Colonic mucosa (tissue), 4 donors: ENCODE measurements at regions not wholly inside any gene's neighbourhood (a gene's known extent, or its start where the extent isn't known, plus 50 kb on each side); places are given as distances from the start of the nearest gene placed in this dataset.
"Not testable (repeated sequence)": the region's sequence is repeated elsewhere in the genome, so short reads cannot be mapped to it uniquely, and the experiment has no call there.

Experiments
- DNase-seq: peaks from one replicate; pipeline ENCODE4 v3.0.0-alpha.2; 2020
- H3K27ac ChIP-seq: fragments of 200-600 bp; one replicate; pipeline ENCODE4 v1.8.0; 2021
- H3K27me3 ChIP-seq: fragments of 200-600 bp; one replicate; pipeline ENCODE4 v1.8.0; 2021
- H3K36me3 ChIP-seq: fragments of 200-600 bp; one replicate; pipeline ENCODE4 v1.8.0; 2021
- H3K4me1 ChIP-seq: fragments of 200-600 bp; one replicate; pipeline ENCODE4 v1.8.0; 2021; ENCODE audit warnings: mild to moderate bottlenecking
- H3K4me3 ChIP-seq: fragments of 200-600 bp; one replicate; pipeline ENCODE4 v1.8.0; 2021
- H3K9ac ChIP-seq, 2 donors: one replicate each; pipeline ENCODE4 v1.7.0; 2013; ENCODE audit warnings: control low read depth in 2 of 2, low read depth in 2 of 2, low read length in 2 of 2
- H3K9me3 ChIP-seq: fragments of 200-600 bp; one replicate; pipeline ENCODE4 v1.8.0; 2021
- intact Hi-C: fragments of 100-400 bp; cut with DNase I; formaldehyde crosslinking; loops from one replicate; pipeline ENCODE4 v1.14.1; 2022
- TF ChIP-seq, protein P1 (sequence below): fragments of 200-600 bp; IDR thresholded peaks from one replicate; pipeline ENCODE4 v1.8.0; 2022; ENCODE audit warnings: antibody characterized with exemption, mild to moderate bottlenecking
- donor health status: healthy.
- donor health status: DM: no; HTN: no; CAD: no.
- donor health status: DM: no; HTN: no; CAD: no.

DNA sequence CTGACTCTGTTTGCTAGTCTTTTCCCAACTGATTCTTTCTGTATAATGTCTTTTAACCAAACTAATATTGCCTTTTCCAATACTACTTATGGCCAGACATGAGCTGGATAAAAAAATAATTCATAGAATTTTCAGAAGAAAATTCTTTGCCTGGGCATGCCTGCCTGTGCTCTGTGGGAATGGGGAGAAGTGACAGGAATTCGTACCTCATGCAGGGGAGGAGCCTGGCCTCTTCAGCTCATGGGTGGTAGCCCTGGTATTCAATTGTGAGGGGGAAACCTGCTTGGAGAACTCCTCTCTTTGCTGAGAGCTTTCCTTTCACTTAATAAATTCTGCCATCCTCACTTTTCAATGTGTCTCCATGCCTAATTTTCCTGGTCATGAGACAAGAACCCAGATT lies 928.8 kb downstream of the FAM181B start:
- Histone ChIP-seq H3K9me3 (no peaks in the 10 kb centered on the region), H3K4me1 (no peaks in the 10 kb centered on the region), H3K36me3 (no peaks in the 10 kb centered on the region), H3K4me3 (no peak overlapping the region), H3K27ac (no peak overlapping the region), H3K9ac (no peak overlapping the region), H3K27me3 (no peaks in the 10 kb centered on the region)
- intact Hi-C loops, result no loop called here
- no peak for DNase-seq
- TF ChIP-seq, protein P1, sequence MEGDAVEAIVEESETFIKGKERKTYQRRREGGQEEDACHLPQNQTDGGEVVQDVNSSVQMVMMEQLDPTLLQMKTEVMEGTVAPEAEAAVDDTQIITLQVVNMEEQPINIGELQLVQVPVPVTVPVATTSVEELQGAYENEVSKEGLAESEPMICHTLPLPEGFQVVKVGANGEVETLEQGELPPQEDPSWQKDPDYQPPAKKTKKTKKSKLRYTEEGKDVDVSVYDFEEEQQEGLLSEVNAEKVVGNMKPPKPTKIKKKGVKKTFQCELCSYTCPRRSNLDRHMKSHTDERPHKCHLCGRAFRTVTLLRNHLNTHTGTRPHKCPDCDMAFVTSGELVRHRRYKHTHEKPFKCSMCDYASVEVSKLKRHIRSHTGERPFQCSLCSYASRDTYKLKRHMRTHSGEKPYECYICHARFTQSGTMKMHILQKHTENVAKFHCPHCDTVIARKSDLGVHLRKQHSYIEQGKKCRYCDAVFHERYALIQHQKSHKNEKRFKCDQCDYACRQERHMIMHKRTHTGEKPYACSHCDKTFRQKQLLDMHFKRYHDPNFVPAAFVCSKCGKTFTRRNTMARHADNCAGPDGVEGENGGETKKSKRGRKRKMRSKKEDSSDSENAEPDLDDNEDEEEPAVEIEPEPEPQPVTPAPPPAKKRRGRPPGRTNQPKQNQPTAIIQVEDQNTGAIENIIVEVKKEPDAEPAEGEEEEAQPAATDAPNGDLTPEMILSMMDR, result no peak

DNA sequence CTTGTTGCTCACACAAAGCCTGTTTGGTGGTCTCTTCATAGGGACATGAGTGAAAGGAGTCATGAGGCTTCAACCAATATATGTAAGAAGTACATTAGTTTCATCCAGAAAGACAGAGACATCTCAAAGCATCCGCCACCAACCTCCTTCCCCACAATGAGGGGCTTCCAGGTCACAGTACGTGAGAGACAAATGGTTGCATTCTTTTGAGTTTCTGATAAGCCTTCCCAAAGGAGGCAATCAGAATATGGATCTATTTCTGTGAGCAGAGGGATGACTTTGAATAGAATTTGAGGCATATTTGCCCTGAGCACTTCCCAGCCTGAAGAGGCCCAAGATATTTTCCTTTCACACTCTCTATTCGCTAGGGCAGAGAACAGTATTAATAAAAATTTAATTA lies 931.1 kb downstream of the FAM181B start:
- intact Hi-C loops, result no loop called here
- no peak for DNase-seq
- Histone ChIP-seq H3K27ac (no peak overlapping the region), H3K9me3 (no peaks in the 10 kb centered on the region), H3K4me3 (no peak overlapping the region), H3K9ac (no peak overlapping the region), H3K36me3 (no peaks in the 10 kb centered on the region), H3K27me3 (no peaks in the 10 kb centered on the region), H3K4me1 (no peaks in the 10 kb centered on the region)
- TF ChIP-seq, protein P1, result no peak

GRCh38 chr11:81792416-81792815 lies 941.2 kb downstream of the FAM181B start:
- Histone ChIP-seq H3K27ac (no peak overlapping the region), H3K4me3 (no peak overlapping the region), H3K36me3 (no peaks in the 10 kb centered on the region), H3K9ac (no peak overlapping the region), H3K27me3 (no peaks in the 10 kb centered on the region), H3K9me3 (no peaks in the 10 kb centered on the region), H3K4me1 (no peaks in the 10 kb centered on the region)
- no peak for DNase-seq
- intact Hi-C loops, result no loop called here
- TF ChIP-seq, protein P1, result no peak

DNA sequence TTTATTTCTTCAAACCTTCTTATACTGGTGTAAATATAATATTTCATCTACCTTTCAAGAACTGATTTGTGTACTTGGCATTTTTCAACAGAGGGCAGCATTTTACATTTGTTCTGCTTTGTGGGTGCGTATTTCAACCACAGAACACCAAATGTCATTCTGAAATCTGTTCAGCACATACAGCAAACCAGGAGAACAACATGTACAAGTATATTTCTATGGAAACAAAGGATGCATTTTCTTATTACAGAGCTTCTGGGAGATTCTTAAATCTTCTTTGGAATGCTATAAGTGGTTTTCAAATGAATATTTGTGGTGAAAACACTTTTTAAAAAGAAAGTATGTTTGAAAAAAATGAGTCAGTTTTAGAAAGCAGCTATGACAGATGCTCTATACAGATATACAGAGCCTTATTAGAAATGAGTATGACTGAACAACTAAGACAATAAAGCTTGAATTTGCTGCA lies 946.0 kb downstream of the FAM181B start:
- TF ChIP-seq, protein P1, result no peak
- Histone ChIP-seq H3K36me3 (no peaks in the 10 kb centered on the region), H3K27me3 (no peaks in the 10 kb centered on the region), H3K27ac (no peak overlapping the region), H3K9me3 (no peaks in the 10 kb centered on the region), H3K4me1 (no peaks in the 10 kb centered on the region), H3K9ac (no peak overlapping the region), H3K4me3 (no peak overlapping the region)
- intact Hi-C loops, result no loop called here
- DNase-seq, result no peak

- Histone ChIP-seq H3K27ac (no peak overlapping the region), H3K36me3 (no peaks in the 10 kb centered on the region), H3K27me3 (no peaks in the 10 kb centered on the region), H3K9ac (no peak overlapping the region), H3K9me3 (no peaks in the 10 kb centered on the region), H3K4me3 (no peak overlapping the region), H3K4me1 (no peaks in the 10 kb centered on the region)
- TF ChIP-seq, protein P1, result no peak
- intact Hi-C loops, result no loop called here
- no peak for DNase-seq
Observed at GRCh38 chr11:81772166-81772565, 961.5 kb downstream of the FAM181B start.

DNA sequence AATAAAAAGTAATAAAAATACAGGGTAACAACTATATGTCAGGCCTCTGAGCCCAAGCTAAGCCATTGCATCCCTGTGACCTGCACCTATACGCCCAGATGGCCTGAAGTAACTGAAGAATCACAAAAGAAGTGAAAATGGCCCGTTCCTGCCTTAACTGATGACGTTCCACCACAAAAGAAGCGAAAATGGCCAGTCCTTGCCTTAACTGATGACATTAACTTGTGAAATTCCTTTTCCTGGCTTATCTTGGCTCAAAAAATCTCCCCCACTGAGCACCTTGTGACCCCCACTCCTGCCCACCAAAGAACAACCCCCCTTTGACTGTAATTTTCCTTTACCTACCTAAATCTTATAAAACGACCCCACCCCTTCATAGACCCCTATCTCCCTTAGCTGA lies 963.8 kb downstream of the FAM181B start:
- H3K36me3 ChIP-seq, H3K9ac ChIP-seq, H3K4me1 ChIP-seq, H3K27ac ChIP-seq, intact Hi-C loops, H3K9me3 ChIP-seq, H3K4me3 ChIP-seq, H3K27me3 ChIP-seq, DNase-seq: not testable (repeated sequence)
